ENCODE measurements at regions not wholly inside any gene's neighbourhood (a gene's known extent, or its start where the extent isn't known, plus 50 kb on each side); places are given as distances from the start of the nearest gene placed in this dataset.

DNA sequence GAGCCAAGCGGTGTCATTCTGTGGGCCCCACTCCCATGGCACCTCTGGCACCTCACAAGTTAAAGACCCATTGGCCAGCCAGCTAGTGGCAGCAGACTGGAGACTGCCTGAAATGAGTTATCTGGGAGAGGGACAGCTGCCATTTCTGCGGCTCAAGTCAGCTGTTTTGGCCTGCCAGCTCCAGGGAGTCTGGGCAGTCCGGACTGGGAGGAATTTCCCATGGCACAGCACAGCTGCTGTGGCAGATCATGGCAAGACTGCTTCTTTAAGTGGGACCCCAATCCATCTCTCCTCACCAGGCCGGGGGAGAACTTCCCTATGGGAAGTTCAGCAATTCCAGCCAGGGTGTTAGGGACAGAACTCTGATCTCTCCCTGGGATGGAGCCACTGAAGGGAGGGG, 2187.6 kb upstream of the CELF4 start:
- DNase-seq: no peak

DNA sequence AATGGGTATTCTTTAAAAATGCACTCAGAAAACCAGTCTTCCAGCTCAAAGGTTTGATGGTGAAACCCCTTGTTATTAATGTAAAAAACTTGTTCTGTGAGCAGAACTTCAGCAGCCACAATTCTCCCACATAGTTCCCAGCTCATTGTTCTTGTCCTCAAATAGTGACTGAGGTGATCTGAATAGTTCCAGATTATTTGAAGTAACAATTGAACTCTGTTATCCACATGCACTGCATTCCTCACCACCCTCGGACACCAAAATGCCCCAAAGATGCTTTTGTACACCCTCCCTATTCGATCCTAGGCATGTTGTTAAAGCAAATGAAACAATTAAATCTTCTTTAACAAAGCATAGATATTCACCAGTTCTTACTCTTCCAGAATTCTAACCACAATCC, 2186.8 kb upstream of the CELF4 start:
- DNase-seq: no peak

DNA sequence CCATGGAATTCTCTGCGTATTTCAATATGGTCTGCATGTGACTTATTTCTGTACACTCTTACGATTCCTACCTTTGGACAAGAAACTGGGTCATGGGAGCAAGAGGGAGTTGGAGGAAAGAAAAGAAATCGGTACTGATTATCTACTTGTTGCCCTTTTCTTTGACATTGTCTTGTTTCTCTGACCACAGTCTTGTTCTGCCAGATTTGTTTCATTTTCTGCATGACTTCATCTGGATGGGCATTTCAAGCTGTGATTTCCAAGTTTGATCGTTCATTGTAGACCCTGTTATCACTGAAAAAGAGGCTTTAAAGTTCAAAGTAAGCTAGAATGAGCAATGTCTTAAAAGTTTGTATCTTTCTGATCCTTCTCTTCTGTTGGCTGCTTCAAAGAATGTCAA, 2186.3 kb upstream of the CELF4 start:
- DNase-seq: no peak

DNA sequence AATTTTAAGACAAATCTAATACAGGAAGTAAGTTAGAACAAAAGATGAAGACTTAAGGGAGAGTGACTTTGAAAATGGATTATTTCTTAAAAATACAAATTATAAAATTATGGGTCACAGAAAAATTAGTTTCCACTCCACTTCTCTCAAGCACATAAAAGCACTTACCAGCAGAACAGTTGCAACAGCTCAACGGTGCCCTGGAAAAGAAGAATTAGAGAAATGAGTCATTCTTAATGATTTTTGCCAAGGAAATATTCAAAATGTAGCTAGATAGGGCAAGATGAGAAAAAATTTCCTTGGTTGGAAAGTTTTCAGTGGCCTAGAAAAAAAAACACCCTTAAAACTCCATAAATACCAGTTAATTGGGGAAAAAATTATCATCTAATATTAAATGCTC, 2185.6 kb upstream of the CELF4 start:
- DNase-seq: no peak

DNA sequence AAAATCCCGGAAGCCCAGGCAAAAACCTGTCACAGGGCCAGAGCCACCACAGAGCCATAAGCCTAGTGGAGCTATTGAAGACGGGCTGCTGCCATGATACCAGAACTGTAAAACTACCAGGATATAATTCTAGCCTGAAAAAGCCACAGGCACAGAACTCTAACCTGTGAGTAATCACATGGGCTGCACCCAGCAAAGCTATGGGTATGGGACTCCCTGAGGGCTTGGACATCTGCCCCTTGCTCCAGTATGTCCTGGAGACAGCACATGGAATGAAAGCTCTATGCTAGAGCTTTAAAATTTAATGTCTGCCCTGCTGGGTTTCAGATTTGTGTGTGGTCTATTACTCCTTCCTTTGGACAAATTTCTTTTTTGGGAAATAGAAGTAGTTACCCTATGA, 2183.6 kb upstream of the CELF4 start:
- DNase-seq: no peak

DNA sequence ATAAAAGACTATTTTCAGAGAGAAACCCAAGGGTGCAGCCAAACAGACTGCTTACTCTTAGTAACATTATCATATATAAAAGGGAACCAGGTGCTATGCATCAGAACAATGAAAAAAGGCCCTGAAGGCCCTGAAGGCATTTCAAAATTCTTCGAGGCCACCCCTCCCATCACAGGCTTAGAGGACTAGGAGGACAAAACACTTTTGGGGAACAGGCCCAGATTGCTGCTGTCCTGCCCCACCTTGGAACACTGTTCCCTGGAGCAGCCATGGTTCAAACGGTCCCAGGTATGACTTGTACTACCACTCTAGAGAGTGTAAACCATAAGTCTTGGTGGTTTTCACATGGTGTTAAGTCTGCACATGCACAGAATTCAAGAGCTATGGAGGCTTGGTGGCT, 2183.1 kb upstream of the CELF4 start:
- DNase-seq: no peak

DNA sequence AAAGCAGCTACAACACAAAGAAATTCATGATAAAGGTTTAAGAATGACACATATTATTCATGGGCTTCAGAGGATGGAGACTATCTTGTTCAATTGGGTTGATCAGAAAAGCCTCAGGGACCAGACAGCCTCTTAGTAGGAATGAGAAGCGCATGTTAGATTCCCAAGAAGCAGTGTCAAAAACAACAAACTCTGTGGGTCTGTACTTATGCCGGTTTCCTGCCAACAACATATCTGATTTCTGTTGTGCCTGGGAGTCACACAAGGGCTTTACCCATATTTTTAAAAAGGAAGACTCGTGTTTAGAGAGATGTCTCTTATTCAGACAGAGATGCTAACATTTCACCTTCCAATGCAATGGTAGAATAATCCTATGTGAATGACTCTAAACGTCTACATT, 2180.6 kb upstream of the CELF4 start:
- no peak for DNase-seq

DNA sequence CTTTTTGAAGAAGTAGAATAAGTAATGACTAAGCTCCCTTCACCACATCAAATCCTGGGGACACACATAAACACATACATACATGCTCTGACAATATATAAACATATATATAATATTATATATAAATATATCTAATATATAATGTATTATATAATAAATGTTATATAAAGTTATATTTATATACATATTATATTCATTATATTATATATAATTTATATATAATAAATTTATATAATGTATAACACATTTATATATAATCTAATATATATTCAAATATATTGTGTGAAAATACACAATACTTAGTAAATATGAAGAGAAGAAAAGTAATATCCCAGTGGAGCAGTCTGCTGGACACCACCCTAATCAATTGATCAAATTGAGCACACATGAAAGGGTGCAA, 2177.9 kb upstream of the CELF4 start:
- DNase-seq: no peak

DNA sequence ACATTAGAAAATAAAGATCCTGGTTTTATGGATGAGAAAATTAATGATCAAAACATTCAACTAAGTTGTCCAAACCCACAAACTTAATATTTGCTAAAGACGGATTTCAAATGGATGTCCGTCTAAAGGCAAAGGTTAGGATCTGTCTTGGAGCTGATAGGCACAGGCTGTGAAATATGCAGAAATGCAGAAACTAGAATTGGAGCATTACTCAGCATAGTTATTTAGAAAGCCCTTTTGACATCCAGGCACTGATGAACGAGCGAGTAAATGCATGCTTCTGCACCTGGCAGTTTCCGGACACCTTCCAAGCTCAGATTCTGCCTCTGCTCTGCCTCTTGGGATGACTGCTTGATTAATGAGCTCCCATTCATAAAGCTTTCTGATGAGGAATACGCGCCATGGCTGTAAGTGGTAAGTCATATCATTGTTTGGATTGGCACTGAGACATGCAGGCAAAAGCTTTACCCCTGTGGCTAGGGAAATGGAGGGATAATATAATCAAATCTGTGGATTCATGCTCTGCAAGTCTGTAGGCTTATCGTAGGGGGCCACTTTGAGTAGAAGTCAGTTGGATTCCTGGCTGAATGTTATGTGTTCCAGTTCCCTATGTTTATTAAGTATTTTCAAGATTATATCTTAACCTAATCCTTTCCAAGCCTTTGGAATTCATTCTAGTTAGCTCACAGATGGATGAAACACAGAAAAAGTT, 2176.3 kb upstream of the CELF4 start:
- no peak for DNase-seq

DNA sequence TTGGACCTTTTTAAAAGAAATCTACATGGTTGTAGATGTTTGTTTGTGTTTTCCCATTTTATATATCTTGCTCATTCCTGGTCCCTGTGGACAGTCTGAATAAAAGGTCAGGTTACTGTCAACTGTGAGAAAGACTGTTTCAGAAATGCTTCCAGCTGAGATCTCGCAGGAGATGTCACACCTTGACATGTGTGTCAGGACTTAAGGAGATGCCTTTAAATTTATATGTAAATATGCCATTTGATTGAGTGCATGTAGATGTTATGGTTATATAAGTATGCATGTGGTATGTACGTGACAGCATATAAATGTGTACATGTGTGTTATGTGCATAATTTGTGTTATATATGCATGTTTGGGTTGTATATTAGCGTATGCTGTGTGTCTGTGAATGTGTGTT, 2172.3 kb upstream of the CELF4 start:
- DNase-seq: no peak

DNA sequence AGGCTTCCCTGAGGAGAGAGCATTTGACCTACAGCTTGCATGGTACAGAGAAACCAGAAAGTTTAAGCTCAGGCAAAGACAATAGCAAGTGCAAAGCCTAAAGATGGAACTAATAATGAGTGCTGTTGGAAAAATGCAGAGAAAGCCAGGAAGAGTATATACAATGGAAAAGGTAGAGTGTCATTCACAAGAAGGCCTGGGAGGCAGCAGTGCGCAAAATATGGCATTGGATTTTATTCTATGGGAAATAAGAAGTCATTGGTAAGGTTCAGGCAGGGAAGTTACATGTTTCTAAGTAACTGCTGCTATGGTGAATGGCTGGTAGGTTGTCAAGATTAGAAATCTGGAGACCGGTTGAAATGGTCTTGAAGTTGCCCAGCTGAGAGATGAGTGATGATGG, 2167.3 kb upstream of the CELF4 start:
- no peak for DNase-seq

DNA sequence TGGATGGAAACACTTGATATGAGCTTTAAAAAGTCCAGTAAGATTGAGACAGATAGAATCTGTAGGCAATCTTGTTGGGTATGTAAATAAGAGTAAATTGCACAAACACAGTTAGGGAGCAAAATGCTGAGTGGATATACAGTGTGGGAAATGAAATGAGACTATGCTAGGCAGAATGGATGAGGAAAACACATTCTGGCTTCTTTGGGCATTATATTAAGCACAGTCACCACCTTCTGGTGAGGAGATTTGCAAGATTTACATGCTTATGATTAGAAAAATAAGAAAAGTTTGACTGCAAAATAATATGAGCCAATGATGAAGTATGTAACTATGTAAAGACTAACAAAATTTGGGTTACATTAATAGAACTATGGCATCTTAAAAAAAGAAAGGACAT, 2165.0 kb upstream of the CELF4 start:
- DNase-seq: no peak

DNA sequence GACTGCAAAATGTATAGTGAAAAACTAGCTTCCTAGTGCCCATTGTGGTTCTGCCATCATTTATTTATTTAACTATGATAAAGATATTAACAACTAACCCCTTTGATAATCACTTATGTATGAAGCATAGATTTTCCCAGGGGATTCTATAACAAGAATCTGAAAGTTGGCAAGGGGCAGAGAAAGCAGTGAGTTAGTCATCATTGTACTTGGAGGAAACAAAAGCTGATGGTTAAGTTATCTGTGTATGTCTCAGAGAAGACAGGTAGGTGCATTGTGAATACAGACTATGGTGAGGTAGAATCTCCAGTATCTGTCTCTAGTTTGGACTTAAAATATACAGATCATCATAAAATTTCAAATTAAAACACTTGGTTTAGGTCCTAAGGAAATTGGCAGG, 2159.1 kb upstream of the CELF4 start:
- no peak for DNase-seq

DNA sequence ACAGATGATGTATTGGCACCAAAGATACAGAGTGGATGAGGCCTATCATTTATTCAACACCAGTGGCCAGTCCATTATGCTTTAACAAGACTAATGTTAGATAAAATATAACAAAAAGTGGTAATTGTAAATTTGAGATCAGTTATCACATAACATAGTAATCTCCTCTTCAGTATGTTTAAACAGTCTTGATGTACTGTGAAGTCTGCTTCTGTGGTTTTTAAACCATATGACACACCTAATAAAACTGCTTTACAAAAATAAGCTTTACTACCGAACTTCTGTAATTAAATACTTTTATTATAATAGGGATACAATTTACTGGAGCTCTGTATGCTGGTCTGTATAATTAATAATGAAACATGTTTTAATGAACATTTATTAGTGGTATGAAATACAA, 2156.1 kb upstream of the CELF4 start:
- DNase-seq: no peak

DNA sequence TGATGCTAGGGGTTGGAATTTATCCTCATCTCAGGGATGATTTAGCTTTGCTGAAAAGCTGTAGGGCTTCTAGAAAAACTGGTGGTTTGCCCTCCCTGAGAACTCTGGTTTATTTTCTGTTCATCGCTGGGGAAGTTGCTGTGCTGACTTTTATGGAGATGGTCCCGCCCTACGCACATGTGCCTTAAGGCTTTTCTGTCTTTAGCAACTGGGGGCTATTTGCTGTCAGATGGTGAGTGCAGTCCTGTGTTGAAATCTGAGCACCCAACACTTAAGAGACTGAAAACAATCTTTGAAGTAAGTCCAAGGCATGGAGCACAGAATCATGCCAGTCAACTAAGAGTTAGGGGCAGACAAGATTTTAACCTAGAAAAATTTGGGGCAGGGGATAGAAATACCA, 2148.4 kb upstream of the CELF4 start:
- no peak for DNase-seq

DNA sequence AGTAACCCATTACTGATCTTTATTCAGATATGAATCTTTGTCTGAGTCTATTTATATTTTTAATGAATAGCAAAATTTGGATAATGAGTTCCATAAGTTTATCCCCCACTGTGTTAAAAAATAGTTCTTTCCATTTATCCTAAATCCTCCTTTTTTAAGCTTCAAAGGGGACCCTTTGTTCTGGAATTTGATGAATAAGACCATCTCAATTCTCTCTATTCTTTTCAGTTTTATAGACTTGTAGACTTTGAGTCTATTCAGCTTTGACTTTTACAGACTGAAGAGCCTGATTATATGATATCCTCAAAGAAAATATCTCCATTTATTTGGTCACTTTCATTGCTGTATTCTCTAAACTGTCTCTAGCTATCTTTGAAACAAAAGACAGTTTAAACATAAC, 2146.1 kb upstream of the CELF4 start:
- DNase-seq: no peak

DNA sequence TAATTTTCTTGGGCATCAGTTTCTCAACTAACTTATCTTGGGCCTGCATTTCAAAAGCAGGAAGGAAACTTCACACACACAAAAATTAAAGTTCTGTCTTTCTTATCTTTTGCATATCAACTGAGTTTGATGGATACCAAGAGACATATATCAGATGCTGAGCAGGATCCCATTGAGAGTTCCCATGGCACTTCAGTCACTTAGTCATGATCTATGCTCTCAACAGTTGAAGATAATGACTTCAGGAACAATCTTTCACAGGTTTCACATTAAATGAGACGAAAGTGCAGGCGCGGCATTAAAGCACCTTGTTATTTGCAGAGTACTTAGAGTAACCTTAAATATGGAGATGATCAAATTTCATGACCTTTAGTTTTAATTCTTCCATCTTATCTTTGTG, 2139.8 kb upstream of the CELF4 start:
- no peak for DNase-seq

DNA sequence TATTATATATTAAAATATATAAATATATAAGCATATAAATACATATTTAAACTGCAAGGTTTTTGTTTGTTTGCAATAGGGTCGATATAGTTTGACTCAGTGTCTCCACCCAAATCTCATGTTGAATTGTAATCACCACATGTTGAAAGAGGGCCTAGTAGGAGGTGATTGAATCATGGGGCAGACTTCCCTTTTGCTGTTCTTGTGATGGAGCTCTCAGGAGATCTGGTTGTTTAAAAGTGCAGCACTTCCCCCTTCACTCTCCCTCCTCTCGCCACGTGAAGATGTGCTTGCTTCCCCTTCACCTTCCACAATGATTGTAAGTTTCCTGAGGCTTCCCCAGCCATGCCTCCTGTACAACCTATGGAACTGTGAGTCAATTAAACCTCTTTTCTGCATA, 2137.3 kb upstream of the CELF4 start:
- DNase-seq: no peak

DNA sequence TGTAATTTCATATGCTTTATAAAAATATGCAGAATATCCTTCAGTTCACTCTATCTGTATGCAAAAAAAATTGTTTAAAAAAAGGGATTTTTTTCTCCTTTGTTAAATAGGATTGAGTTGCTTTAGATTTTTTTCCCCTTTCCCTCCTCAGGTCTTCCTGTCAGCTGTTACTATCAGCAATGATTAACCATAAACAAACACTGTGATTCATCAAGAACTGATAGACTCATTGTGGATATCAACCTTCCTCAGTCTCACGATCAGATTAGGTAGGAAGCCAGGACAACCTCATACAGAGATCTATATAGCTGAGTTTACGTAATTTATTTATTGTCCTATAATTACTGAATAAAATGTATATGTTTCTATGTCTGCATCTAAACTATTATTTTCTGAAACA, 2136.2 kb upstream of the CELF4 start:
- no peak for DNase-seq

DNA sequence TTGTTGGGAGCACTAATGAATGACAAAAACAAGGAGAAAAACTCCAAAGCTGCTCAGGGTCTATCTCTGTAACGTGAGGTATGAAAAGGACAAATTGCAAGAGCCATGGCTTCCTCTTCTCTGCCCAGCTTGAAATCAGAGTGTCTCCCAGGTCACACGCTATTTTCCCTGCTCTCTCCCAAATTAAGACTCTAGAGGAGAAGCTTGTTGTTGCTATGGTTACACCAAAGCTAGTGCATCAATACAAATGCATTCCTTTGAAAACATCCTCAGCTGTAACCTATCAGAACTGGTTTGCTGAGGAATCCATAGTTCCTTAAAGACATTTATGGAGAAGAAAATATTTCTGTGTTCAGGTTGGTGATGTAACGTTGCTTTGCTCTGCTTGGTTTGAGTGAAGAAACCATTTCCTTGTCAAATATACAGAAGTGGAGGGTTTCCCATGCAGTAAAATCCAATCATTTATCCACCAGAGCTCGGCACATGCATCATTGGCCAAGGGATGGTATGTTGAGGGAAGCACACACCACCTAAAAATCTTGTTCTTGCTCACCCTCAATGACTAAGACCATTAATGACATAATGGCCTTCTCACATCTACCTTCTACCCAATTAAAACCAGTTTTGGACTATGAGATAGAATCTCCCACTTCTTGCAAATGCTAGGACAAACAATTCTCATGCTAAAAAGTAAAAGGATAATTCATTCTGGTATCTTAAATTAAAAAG, 2135.6 kb upstream of the CELF4 start:
- DNase-seq: no peak

DNA sequence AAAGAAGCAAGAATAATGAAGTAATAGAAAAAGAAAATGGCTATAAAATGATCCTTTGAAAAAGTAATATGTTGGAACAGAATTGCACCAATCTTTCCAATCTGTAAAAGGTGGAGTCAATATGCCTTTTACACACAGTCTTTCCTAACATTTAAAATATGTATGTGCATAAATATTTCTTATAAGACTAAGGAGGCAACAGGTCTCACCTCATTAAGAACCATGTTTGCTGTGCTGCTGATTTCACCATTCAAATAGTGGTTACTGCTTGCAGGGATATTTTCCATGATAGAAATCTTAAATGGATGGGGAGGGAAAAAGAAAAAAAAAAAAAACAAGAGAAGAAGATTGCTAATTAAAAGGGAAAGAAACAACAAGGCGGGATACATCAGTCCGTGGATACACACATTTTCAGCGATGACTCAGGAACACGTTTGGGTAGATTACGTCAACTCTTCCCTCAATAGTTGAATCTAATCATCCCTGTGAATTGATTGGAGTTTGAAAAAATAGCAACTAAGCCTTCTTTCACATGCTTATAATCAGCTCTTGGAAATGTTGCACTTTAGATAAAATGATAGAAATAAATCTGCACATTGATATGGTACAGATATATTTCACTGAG, 2133.9 kb upstream of the CELF4 start:
- DNase-seq: no peak

DNA sequence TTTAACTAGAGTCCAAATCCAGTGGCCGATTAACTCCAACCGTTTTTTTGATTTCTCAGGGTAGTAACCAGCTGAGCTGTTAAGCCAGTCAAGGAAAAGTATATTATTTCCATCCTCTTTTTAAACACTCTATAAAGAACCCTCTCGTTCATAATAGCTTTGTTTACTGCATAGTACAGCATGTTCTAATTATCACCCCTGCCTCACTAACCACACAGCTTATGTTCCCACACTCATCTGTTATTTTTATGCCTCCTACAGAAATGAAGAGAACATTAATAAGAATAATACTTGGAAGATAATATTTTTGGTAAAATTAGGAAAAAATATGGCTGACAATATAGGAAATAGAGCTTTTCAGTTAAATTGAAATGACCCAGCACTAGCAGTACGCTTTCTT, 2132.8 kb upstream of the CELF4 start:
- DNase-seq: no peak

DNA sequence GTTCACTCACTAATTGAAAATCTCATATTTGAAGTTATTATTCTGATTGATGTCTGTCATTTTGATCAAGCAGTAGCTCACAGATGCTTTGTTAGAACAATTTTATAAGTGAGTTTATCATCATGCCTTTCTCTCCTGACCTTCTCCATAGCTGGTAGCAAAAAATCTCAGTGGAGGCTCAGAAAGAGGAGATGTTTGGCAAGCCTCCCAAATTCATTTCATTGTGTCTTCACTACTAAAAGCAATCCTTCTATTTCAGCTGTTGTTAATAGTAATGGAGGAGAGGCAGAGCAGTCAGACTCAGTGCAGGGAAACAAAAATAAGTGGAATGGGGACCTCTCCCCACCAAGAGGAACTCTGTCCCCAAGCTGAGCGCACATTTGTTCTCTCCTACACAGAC, 2127.8 kb upstream of the CELF4 start:
- no peak for DNase-seq

DNA sequence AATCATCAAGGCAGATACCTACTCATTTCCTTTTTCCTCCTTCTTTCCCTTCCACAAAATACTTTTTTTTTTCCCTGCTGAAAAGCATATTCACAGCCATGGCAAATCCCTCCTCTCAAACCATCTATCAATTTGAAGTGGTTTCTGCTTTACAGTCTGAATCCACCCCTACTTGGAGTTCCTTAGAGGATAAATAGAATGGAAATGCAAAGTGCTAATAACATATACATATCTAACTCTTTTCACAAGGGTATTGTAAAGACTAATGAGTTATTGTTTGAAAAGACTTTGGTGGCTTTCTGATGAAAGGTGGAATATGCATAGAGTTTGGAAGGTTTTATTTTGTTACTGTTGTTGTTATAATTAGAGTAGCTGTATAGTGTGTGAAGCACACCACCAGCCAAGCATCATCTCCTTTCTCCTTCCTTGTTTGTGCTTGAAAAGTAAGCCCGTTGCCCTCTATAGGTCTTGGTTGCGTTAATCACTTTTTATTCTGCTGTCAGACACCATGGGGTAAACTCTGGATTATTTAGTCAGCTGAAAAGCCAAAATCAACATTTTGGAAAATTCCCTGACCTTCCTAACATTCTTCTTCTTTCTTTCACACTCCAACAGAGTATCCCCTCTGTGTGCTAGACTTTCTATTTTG, 2126.9 kb upstream of the CELF4 start:
- no peak for DNase-seq

All from T-helper 9 cell (primary cell).